ENCODE measurements at regions not wholly inside any gene's neighbourhood (a gene's known extent, or its start where the extent isn't known, plus 50 kb on each side); places are given as distances from the start of the nearest gene placed in this dataset.

GRCh38 chr6:947235-947934, 254.4 kb upstream of the EXOC2 start:
- TF ChIP-seq, protein P1, sequence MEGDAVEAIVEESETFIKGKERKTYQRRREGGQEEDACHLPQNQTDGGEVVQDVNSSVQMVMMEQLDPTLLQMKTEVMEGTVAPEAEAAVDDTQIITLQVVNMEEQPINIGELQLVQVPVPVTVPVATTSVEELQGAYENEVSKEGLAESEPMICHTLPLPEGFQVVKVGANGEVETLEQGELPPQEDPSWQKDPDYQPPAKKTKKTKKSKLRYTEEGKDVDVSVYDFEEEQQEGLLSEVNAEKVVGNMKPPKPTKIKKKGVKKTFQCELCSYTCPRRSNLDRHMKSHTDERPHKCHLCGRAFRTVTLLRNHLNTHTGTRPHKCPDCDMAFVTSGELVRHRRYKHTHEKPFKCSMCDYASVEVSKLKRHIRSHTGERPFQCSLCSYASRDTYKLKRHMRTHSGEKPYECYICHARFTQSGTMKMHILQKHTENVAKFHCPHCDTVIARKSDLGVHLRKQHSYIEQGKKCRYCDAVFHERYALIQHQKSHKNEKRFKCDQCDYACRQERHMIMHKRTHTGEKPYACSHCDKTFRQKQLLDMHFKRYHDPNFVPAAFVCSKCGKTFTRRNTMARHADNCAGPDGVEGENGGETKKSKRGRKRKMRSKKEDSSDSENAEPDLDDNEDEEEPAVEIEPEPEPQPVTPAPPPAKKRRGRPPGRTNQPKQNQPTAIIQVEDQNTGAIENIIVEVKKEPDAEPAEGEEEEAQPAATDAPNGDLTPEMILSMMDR (IDR thresholded peaks at IDR 0.05; ENCODE audit: insufficient read depth, low read depth, low read length, missing control alignments), result no peak
- no peak overlapping the region for H3K4me3 ChIP-seq (ENCODE audit: low read depth, low read length)
- no peak for DNase-seq (ENCODE audit: low read depth)

- H3K4me3 ChIP-seq (ENCODE audit: low read depth, low read length), result no peak overlapping the region
- no peak for DNase-seq (ENCODE audit: low read depth)
- TF ChIP-seq, protein P1 (IDR thresholded peaks at IDR 0.05; ENCODE audit: insufficient read depth, low read depth, low read length, missing control alignments), result no peak
These were observed 253.6 kb upstream of the EXOC2 start for GRCh38 chr6:946546-946945.

- no peak overlapping the region for H3K4me3 ChIP-seq (ENCODE audit: low read depth, low read length)
- DNase-seq (ENCODE audit: low read depth), result no peak
- TF ChIP-seq, protein P1 (IDR thresholded peaks at IDR 0.05; ENCODE audit: insufficient read depth, low read depth, low read length, missing control alignments), result no peak
These were observed 246.8 kb upstream of the EXOC2 start for GRCh38 chr6:939526-940252.

DNA sequence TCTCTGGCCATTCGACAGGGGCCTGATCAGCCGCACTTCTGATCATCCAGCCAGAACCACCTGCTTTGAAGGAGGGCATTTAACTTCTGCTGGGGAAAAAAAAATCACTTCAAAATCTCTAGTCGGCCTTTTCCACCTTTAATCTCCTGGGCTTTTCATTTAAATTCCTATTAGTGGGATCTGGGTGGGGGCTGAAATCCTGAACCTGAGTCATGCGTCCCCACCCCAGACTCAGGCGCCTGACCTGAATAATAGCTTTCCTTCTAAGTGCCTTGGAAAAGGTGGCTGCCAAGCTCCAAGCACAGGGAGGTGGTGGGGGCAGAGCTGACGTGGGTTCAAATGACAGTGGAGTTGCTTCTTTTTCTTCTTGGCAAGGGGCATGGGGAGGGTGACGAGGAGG, 246.0 kb upstream of the EXOC2 start:
- no peak for DNase-seq (ENCODE audit: low read depth)
- TF ChIP-seq, protein P1 (IDR thresholded peaks at IDR 0.05; ENCODE audit: insufficient read depth, low read depth, low read length, missing control alignments), result no peak
- no peak overlapping the region for H3K4me3 ChIP-seq (ENCODE audit: low read depth, low read length)

DNA sequence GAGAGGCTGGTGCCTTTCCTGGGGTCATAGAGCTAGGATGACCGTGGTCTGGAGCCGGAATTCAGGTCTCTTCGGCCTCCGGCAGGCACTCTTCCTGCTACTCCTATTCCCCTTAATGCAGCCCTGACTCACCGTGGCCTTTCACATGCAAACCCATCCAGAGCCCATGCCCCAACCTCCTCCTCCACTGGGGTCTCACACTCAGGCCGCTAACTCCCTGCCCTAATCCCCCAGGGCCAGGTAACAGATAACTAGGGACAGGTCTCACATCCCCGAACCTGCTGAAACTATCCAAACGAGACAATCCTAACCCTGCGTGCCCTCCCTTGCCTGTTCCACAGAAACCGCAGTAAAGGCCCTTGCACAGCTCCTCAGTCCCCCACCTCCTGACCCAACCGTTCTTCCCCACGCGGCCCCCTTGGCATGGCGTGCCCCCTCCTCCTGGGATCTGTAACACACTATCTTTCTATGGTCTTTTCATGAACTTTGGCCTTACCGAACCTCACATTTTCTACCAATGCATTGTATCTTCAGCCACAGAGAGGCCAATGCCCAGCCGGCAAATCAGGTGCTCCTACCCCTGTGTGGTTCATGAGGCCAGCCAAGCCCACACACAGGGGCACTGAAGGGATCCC, 245.4 kb upstream of the EXOC2 start:
- no peak overlapping the region for H3K4me3 ChIP-seq (ENCODE audit: low read depth, low read length)
- TF ChIP-seq, protein P1 (IDR thresholded peaks at IDR 0.05; ENCODE audit: insufficient read depth, low read depth, low read length, missing control alignments), result no peak
- no peak for DNase-seq (ENCODE audit: low read depth)

GRCh38 chr6:935582-935981, 242.6 kb upstream of the EXOC2 start:
- DNase-seq (ENCODE audit: low read depth), result no peak
- H3K4me3 ChIP-seq (ENCODE audit: low read depth, low read length), result no peak overlapping the region
- TF ChIP-seq, protein P1 (IDR thresholded peaks at IDR 0.05; ENCODE audit: insufficient read depth, low read depth, low read length, missing control alignments), result no peak
